HG03575 (cell line): ENCODE measurements at regions not wholly inside any gene's neighbourhood (a gene's known extent, or its start where the extent isn't known, plus 50 kb on each side); places are given as distances from the start of the nearest gene placed in this dataset.

Source experiments
- ATAC-seq: cut with Tn5 transposase; IDR thresholded peaks from one replicate; pipeline ENCODE4 v1.9.1; 2021; ENCODE audit not compliant: unreplicated experiment, insufficient number of reproducible peaks, low FRiP score; ENCODE audit errors: extremely low read depth

GRCh38 chr2:156116113-156116512 is 216.4 kb downstream of the NR4A2 start:
- no peak for ATAC-seq

- ATAC-seq = no peak
These were observed 217.2 kb downstream of the NR4A2 start for GRCh38 chr2:156115338-156115737.

GRCh38 chr2:156112323-156112722 is 220.2 kb downstream of the NR4A2 start:
- no peak for ATAC-seq

GRCh38 chr2:156110890-156111289 is 221.6 kb downstream of the NR4A2 start:
- peak; percentile 94 for ATAC-seq

- no peak for ATAC-seq
These were observed 233.1 kb downstream of the NR4A2 start for GRCh38 chr2:156099382-156099781.

GRCh38 chr2:156098506-156098905 is 234.0 kb downstream of the NR4A2 start:
- no peak for ATAC-seq

GRCh38 chr2:156088587-156088986 is 243.9 kb downstream of the NR4A2 start:
- ATAC-seq = no peak

- ATAC-seq = no peak
These were observed 244.6 kb downstream of the NR4A2 start for GRCh38 chr2:156087875-156088274.

GRCh38 chr2:156083763-156084493 is 248.6 kb downstream of the NR4A2 start:
- ATAC-seq = no peak

- no peak for ATAC-seq
These were observed 252.7 kb downstream of the NR4A2 start for GRCh38 chr2:156079845-156080244.

- ATAC-seq = no peak
These were observed 255.3 kb downstream of the NR4A2 start for GRCh38 chr2:156077041-156077742.

GRCh38 chr2:156065912-156066311 is 266.6 kb downstream of the NR4A2 start:
- ATAC-seq = no peak

GRCh38 chr2:156064540-156064939 is 268.0 kb downstream of the NR4A2 start:
- ATAC-seq = no peak

GRCh38 chr2:156057647-156058046 is 274.9 kb downstream of the NR4A2 start:
- no peak for ATAC-seq

- no peak for ATAC-seq
These were observed 277.5 kb downstream of the NR4A2 start for GRCh38 chr2:156054983-156055382.

GRCh38 chr2:156046900-156047299 is 285.6 kb downstream of the NR4A2 start:
- ATAC-seq = no peak

- no peak for ATAC-seq
These were observed 289.6 kb downstream of the NR4A2 start for GRCh38 chr2:156042895-156043294.

GRCh38 chr2:156038021-156038420 is 294.5 kb downstream of the NR4A2 start:
- ATAC-seq = no peak

GRCh38 chr2:156037482-156037881 is 295.0 kb downstream of the NR4A2 start:
- ATAC-seq = no peak

GRCh38 chr2:156031121-156031520 is 301.4 kb downstream of the NR4A2 start:
- no peak for ATAC-seq
